ENCODE measurements at regions not wholly inside any gene's neighbourhood (a gene's known extent, or its start where the extent isn't known, plus 50 kb on each side); places are given as distances from the start of the nearest gene placed in this dataset.

DNA sequence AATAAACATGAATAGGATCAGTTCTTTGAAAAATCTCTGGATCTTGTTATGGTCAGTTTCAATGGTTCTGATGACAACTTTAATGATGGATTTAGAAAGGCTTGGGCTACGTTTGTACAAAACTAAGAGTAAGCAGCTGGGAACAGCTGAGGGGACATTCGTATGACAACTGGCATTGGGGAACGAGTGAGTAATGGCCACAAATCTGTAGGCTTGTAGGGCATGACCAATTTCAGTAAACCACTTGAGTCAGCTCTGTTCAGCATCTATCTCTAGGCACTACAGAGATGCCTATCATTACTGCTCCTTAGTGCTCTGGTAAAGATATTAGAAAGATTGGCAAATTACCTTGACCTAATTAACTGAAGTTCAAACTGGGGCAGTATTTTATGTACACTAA lies 1375.6 kb downstream of the EPHA7 start:
- Mint-ChIP-seq H3K36me3 (ENCODE audit: low read depth) (no peaks in the 10 kb centered on the region), H3K27ac (no peak overlapping the region), H3K4me1 (ENCODE audit: low read depth) (no peaks in the 10 kb centered on the region), H3K4me3 (no peak overlapping the region), H3K27me3 (ENCODE audit: low read depth) (no peaks in the 10 kb centered on the region), H3K9me3 (no peaks in the 10 kb centered on the region)
- no peak for DNase-seq (ENCODE audit: low spot score)

DNA sequence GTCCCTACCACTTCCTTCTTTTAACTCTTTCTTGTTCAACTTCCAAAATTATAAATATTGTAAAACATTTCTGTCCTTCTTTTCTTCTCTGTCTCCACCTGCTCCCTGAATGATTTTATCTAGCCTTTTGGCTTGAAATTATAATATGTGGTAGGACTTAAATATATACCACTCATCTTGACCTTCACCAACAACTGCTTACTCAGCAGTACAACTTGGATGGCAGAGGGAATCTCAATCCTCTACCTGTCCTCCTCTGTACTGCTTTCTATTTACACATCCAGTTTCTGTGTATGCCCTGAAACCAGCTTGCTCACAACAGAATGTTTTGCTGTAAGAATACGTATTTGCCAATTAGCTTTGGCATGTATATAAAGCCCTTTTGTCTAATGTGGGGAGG lies 1392.5 kb downstream of the EPHA7 start:
- Mint-ChIP-seq H3K9me3 (peaks cover 10% of the 10 kb centered on the region), H3K36me3 (ENCODE audit: low read depth) (no peaks in the 10 kb centered on the region)

DNA sequence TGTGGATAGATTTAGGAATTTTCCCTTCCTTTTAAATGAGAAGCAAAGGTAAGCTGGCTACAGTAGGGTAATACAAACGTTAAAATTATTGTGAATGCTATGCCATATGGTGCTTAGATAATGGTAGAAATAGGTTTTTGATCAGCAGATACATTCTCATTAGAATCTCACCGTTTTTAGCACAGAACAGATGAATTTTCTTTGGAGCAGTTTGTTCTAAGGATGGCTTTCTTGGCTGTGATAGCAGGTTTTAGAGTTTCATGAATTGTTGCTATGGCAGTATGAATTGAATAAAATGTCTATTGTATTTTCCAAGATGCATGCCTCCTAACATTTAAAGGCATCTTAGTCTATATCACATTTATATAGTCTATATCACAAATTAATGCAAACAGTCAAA lies 1394.5 kb downstream of the EPHA7 start:
- H3K27ac Mint-ChIP-seq: no peak overlapping the region
- H3K27me3 Mint-ChIP-seq (ENCODE audit: low read depth): no peaks in the 10 kb centered on the region
- H3K4me1 Mint-ChIP-seq (ENCODE audit: low read depth): no peaks in the 10 kb centered on the region
- H3K36me3 Mint-ChIP-seq (ENCODE audit: low read depth): no peaks in the 10 kb centered on the region
- no peak for DNase-seq (ENCODE audit: low spot score)
- H3K4me3 Mint-ChIP-seq: no peak overlapping the region
- H3K9me3 Mint-ChIP-seq: no peaks in the 10 kb centered on the region

More for the DNA sequence above, 1392.5 kb downstream of the EPHA7 start:
- Mint-ChIP-seq H3K27me3 (ENCODE audit: low read depth) (no peaks in the 10 kb centered on the region), H3K27ac (no peak overlapping the region), H3K4me3 (no peak overlapping the region), H3K4me1 (ENCODE audit: low read depth) (no peaks in the 10 kb centered on the region)
- DNase-seq (ENCODE audit: low spot score): no peak

DNA sequence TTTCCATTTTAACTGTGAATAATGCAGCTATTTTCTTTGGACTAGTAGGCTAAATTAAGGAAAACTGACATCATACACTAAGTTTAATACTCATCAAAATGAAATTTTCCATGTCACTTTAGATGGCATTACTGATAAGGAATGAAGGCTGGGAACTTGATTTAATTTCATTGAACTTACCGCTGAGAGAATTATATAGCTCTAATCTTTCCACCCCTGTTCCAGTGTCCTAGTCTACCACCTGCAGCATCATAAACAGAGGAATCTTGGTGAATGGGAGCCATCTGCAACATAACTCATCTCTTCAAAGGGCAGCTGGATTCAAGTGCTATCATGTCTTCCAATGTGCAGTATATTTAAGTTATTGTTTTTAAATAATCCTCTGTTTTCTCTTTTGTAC lies 1395.2 kb downstream of the EPHA7 start:
- no peaks in the 10 kb centered on the region for H3K36me3 Mint-ChIP-seq (ENCODE audit: low read depth)
- no peaks in the 10 kb centered on the region for H3K4me1 Mint-ChIP-seq (ENCODE audit: low read depth)
- DNase-seq (ENCODE audit: low spot score): no peak
- H3K9me3 Mint-ChIP-seq: no peaks in the 10 kb centered on the region
- H3K27ac Mint-ChIP-seq: no peak overlapping the region
- no peak overlapping the region for H3K4me3 Mint-ChIP-seq
- no peaks in the 10 kb centered on the region for H3K27me3 Mint-ChIP-seq (ENCODE audit: low read depth)

DNA sequence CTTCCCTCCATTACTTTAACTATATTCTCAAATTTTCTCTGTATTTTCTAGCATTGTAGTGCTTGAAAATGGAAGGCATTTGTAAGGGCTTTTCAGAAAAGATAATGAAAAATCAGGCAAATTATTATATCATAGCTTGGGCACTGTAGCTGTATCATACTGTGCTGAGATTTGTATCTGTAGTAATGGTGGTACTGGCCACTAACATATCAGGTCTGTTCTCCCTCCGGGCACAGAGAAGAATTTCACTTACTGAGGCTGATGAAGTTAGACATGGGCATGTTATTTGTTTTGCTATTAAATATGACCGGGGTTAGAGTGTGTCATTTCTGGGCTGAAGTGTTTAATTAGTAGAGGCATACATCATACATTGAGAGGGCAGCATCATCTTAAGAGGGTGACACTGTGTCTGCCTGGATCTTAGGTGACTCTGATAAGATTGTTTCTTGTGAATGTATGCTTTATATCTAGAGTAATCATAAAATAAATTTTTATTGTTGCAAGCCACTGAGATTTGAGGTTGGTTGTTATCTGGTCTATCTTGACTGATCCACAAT lies 1395.9 kb downstream of the EPHA7 start:
- no peak for DNase-seq (ENCODE audit: low spot score)
- Mint-ChIP-seq H3K36me3 (ENCODE audit: low read depth) (no peaks in the 10 kb centered on the region), H3K27me3 (ENCODE audit: low read depth) (no peaks in the 10 kb centered on the region), H3K27ac (no peak overlapping the region), H3K9me3 (no peaks in the 10 kb centered on the region), H3K4me1 (ENCODE audit: low read depth) (no peaks in the 10 kb centered on the region), H3K4me3 (no peak overlapping the region)

DNA sequence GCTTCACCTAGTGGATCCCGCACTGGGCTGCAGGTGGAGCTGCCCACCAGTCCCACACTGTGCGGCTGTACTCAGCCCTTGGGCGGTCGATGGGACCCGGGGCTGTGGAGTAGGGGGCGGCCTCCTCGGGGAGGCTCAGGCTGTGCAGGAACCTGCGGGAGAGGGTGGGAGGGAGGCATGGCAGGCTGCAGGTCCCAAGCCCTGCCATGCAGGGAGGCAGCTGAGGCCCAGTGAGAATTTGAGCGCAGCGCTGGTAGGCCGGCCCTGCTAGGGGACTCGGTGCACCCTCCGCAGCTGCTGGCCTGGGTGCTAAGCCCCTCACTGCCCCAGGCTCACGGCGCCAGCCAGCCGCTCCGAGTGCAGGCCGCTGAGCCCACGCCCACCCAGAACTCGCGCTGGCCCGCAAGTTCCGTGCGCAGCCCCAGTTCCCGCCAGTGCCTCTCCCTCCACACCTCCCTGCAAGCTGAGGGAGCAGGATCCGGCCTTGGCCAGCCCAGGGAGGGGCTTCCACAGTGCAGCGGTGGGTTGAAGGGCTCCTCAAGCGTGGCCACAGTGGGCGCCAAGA lies 1407.6 kb downstream of the EPHA7 start:
- no peaks in the 10 kb centered on the region for H3K27me3 Mint-ChIP-seq (ENCODE audit: low read depth)
- no peaks in the 10 kb centered on the region for H3K4me1 Mint-ChIP-seq (ENCODE audit: low read depth)
- no peak overlapping the region for H3K4me3 Mint-ChIP-seq
- no peak for DNase-seq (ENCODE audit: low spot score)
- H3K9me3 Mint-ChIP-seq: peaks cover 25% of the 10 kb centered on the region
- no peaks in the 10 kb centered on the region for H3K36me3 Mint-ChIP-seq (ENCODE audit: low read depth)
- H3K27ac Mint-ChIP-seq: no peak overlapping the region

DNA sequence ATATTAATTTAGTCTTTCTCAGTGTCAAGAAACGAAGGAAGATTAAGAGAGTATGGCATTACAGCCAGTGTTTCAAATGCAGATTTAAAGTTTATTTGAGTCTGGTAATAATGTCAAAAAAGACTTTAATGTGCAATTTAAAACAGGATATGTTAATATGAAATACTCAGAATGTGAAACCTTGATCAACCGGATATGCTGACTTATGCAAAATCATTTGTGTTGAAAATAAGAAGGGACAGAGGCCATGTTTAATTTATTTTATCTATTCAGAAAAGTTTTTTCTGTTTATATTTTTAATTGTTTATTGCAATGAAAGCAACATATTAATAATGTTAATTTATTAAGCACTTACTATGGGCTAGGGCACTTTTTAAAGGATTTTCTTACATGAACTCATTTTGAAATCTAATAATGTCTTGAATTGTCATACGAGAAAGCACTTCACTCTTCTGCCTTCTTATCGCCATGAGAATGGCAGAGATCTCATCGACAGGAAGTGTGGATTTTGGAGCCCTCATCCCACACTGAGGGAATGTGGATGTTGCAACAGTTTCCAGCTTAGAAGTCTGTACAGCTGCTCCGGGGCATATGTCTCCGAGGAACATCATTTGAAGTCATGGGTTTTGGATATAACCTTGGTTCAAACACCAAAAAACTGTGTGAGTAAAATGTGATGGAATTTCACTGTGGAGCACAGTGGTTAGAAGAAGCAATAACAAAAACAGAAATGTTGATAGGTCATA lies 1410.4 kb downstream of the EPHA7 start:
- Mint-ChIP-seq H3K27ac (no peak overlapping the region), H3K4me3 (no peak overlapping the region), H3K4me1 (ENCODE audit: low read depth) (no peaks in the 10 kb centered on the region), H3K36me3 (ENCODE audit: low read depth) (no peaks in the 10 kb centered on the region), H3K9me3 (peaks cover 12% of the 10 kb centered on the region), H3K27me3 (ENCODE audit: low read depth) (no peaks in the 10 kb centered on the region)
- DNase-seq (ENCODE audit: low spot score): no peak

DNA sequence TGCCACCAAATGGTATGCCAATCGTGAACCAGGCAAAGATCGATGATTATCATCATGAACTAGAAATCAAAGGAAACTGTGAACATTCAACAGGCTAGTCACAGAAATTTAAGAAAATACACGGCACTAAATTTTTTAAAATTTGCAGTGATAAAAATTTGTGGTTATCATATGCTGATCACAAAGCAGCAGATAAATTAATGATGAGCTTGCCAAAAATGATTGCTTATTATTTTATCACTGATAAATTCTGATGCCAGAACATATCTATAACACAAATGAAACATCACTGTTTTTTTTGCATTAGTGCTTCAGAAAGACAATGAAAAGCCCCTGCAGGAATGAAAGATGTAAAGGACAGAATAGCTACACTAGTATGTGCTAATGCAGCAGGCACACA lies 1413.2 kb upstream of the MAP3K7 start:
- Mint-ChIP-seq H3K27ac (no peak overlapping the region), H3K9me3 (peaks cover 17% of the 10 kb centered on the region), H3K4me3 (no peak overlapping the region), H3K27me3 (ENCODE audit: low read depth) (no peaks in the 10 kb centered on the region), H3K4me1 (ENCODE audit: low read depth) (no peaks in the 10 kb centered on the region), H3K36me3 (ENCODE audit: low read depth) (no peaks in the 10 kb centered on the region)
- no peak for DNase-seq (ENCODE audit: low spot score)

DNA sequence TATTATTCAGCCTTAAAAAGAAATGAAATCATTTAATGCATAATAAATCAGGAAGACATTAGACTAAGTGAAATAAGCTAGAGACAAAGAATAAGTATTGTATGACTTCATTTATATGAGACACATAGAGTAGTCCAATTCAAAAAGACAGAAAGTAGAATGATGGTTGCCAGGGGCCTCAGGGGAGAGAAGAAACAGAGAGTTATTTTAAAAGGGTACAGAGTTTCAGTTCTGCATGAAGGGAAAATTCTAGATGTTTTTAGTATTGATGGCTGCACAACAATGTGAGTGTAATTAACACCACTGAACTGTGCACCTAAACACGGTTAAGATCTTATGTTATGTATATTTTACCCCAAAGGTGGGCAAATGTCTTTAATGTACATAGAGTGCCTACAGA lies 1407.9 kb upstream of the MAP3K7 start:
- Mint-ChIP-seq H3K4me1 (ENCODE audit: low read depth) (no peaks in the 10 kb centered on the region), H3K27me3 (ENCODE audit: low read depth) (no peaks in the 10 kb centered on the region), H3K4me3 (no peak overlapping the region), H3K27ac (no peak overlapping the region), H3K9me3 (peaks cover 23% of the 10 kb centered on the region), H3K36me3 (ENCODE audit: low read depth) (no peaks in the 10 kb centered on the region)
- no peak for DNase-seq (ENCODE audit: low spot score)

DNA sequence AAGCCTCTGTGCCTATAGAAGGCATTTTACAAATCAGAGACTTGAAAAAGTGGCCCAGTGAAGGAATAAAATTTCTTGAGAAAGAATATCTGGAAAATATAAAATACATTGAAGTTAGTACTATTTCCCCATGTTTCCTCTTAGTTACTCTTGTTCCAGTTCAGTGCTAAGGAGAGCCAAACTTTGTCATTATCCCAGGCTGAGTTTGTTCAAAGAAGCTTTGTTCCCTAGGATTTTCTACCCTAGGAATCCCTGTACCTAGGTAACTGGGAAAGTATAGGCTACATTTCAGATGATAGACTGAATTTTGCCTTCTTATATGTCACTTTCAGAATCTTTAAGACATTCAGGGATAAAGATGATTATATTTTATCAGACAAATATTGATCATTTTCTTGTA lies 1395.7 kb upstream of the MAP3K7 start:
- Mint-ChIP-seq H3K4me1 (ENCODE audit: low read depth) (no peaks in the 10 kb centered on the region), H3K9me3 (peaks cover 10% of the 10 kb centered on the region), H3K36me3 (ENCODE audit: low read depth) (no peaks in the 10 kb centered on the region), H3K27ac (no peak overlapping the region), H3K27me3 (ENCODE audit: low read depth) (no peaks in the 10 kb centered on the region), H3K4me3 (no peak overlapping the region)
- no peak for DNase-seq (ENCODE audit: low spot score)

DNA sequence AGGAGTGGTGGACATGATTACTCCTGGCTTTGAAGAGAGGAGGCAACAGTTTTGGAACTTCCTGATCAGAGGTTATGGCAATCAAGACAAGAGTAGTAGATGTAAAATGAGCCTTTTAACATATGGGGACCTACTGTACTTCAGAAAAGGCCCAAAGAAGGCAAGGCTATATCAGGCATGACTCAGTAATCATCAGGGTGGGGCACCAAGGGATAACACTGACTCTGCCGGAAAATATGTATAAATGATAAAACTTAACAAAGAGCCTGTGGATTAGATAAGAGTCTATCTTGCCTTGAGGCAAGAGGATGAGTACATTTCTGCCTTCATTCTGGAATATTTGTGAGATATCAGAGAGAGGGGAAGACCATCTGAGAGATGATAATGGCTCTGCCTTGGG lies 1389.9 kb upstream of the MAP3K7 start:
- H3K27ac Mint-ChIP-seq: no peak overlapping the region
- H3K36me3 Mint-ChIP-seq (ENCODE audit: low read depth): no peaks in the 10 kb centered on the region
- H3K27me3 Mint-ChIP-seq (ENCODE audit: low read depth): no peaks in the 10 kb centered on the region
- peaks cover 23% of the 10 kb centered on the region for H3K9me3 Mint-ChIP-seq
- no peak overlapping the region for H3K4me3 Mint-ChIP-seq
- no peak for DNase-seq (ENCODE audit: low spot score)
- H3K4me1 Mint-ChIP-seq (ENCODE audit: low read depth): no peaks in the 10 kb centered on the region

DNA sequence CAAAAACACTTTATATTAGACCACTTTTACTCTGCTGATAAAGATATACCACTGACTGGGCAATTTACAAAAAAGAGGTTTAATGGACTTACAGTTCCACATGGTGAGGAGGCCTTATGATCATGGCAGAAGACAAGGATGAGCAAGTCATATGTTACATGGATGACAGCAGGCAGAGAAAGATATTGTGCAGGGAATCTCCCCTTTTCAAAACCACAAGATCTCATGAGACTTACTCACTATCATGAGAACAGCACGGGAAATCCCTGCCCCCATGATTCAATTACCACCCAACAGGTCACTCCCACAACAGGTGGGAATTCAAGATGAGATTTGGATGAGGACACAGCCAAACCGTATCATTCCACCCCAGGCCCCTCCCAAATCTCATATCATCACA lies 1383.8 kb upstream of the MAP3K7 start:
- no peak overlapping the region for H3K27ac Mint-ChIP-seq
- H3K9me3 Mint-ChIP-seq: peaks cover 28% of the 10 kb centered on the region
- H3K27me3 Mint-ChIP-seq (ENCODE audit: low read depth): no peaks in the 10 kb centered on the region
- no peaks in the 10 kb centered on the region for H3K4me1 Mint-ChIP-seq (ENCODE audit: low read depth)
- H3K4me3 Mint-ChIP-seq: no peak overlapping the region
- H3K36me3 Mint-ChIP-seq (ENCODE audit: low read depth): no peaks in the 10 kb centered on the region
- no peak for DNase-seq (ENCODE audit: low spot score)

DNA sequence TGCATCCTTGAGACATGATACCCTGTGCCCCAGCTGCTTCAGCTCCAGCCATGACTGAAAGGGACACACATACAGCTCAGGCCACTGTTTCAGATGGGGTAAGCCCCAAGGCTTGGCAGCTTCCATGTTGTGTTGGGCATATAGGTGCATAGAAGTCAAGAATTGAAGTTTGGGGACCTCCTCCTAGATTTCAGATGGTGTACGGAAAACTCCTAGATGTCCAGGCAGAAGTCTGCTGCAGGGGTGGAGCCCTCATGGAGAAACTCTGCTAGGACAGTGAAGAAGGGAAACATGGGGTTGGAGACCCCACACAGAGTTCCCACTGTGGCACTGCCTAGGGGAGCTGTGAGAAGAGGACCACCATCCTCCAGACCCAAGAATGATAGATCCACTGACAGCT lies 1379.0 kb upstream of the MAP3K7 start:
- DNase-seq (ENCODE audit: low spot score): no peak
- no peaks in the 10 kb centered on the region for H3K27me3 Mint-ChIP-seq (ENCODE audit: low read depth)
- no peaks in the 10 kb centered on the region for H3K36me3 Mint-ChIP-seq (ENCODE audit: low read depth)
- H3K27ac Mint-ChIP-seq: no peak overlapping the region
- peaks cover 40% of the 10 kb centered on the region for H3K9me3 Mint-ChIP-seq
- H3K4me1 Mint-ChIP-seq (ENCODE audit: low read depth): no peaks in the 10 kb centered on the region
- H3K4me3 Mint-ChIP-seq: no peak overlapping the region

DNA sequence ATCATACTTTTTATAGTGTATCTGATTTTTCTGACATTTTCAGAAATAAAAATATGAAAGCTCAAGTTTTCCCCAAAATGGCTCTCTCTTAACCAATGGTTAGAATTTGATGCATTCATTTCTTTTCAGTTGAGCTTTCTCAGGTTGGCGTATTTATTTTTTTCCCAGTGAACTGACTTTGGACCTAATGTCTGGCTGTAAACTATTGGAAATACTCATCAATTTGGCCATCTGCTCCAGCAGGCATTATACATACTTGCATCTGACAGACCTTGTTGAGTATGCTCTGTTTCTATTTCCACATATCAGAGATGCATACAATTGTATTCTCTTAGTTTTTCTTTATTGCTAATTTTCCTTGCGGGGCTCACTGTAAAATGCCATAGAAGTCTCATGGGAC lies 1374.8 kb upstream of the MAP3K7 start:
- no peaks in the 10 kb centered on the region for H3K4me1 Mint-ChIP-seq (ENCODE audit: low read depth)

DNA sequence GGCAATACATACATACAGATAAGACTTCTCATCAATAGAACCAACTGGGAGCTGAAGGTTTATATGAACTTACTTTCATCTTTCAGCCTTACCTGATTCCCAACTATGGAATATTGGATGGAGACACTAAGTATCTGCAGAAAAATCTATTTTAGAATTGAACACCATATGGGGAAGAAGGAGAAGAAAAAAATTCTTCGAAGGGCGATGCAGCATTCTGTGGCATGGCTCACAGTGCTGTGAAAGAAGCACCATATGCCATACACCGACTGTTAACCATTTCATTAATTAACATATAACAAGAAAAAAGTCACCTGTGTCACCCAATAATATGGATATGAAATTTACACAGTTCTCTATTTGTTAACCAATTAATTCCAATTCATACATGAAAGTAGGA lies 1374.4 kb upstream of the MAP3K7 start:
- no peak overlapping the region for H3K27ac Mint-ChIP-seq
- no peaks in the 10 kb centered on the region for H3K36me3 Mint-ChIP-seq (ENCODE audit: low read depth)
- H3K4me3 Mint-ChIP-seq: no peak overlapping the region
- no peaks in the 10 kb centered on the region for H3K4me1 Mint-ChIP-seq (ENCODE audit: low read depth)
- H3K9me3 Mint-ChIP-seq: peaks cover 34% of the 10 kb centered on the region
- no peaks in the 10 kb centered on the region for H3K27me3 Mint-ChIP-seq (ENCODE audit: low read depth)
- DNase-seq (ENCODE audit: low spot score): no peak

More for the DNA sequence above, 1374.8 kb upstream of the MAP3K7 start:
- Mint-ChIP-seq H3K27ac (no peak overlapping the region), H3K9me3 (peaks cover 39% of the 10 kb centered on the region), H3K36me3 (ENCODE audit: low read depth) (no peaks in the 10 kb centered on the region), H3K4me3 (no peak overlapping the region), H3K27me3 (ENCODE audit: low read depth) (no peaks in the 10 kb centered on the region)
- no peak for DNase-seq (ENCODE audit: low spot score)
